Activated CD8-positive, alpha-beta memory T cell treated with anti-CD3 and anti-CD28 coated beads, Interleukin-2, amount 50 U/mL, for 48 hours (primary cell): ENCODE measurements at regions not wholly inside any gene's neighbourhood (a gene's known extent, or its start where the extent isn't known, plus 50 kb on each side); places are given as distances from the start of the nearest gene placed in this dataset.

ENCODE experiments used
- DNase-seq: peaks from one replicate; pipeline ENCODE4 v3.0.0-alpha.2; 2020

GRCh38 chr13:111456452-111457230 lies 136.2 kb downstream of the TEX29 start:
- DNase-seq, result no peak

- no peak for DNase-seq
These were observed 137.6 kb downstream of the TEX29 start for GRCh38 chr13:111458001-111458531.

DNA sequence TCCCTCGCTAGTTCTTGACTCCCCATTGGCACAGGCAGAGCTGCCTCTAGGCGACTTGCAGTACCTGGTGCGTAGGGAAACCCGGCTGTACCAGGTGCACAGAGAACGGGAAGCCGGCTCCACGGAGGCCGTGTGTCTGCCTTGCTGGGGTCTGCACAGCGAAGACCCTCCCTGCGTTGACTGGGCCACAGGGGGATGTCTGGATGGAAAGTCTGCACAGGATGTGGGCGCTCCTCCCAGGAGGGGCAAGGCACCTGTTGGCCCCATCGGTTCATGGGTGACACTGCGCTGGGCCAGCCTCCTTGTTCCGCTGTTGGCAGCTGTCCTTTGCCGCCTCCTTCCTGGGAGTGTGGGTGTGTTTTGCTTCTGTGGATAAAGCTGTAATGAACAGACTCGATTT lies 138.3 kb downstream of the TEX29 start:
- no peak for DNase-seq

DNA sequence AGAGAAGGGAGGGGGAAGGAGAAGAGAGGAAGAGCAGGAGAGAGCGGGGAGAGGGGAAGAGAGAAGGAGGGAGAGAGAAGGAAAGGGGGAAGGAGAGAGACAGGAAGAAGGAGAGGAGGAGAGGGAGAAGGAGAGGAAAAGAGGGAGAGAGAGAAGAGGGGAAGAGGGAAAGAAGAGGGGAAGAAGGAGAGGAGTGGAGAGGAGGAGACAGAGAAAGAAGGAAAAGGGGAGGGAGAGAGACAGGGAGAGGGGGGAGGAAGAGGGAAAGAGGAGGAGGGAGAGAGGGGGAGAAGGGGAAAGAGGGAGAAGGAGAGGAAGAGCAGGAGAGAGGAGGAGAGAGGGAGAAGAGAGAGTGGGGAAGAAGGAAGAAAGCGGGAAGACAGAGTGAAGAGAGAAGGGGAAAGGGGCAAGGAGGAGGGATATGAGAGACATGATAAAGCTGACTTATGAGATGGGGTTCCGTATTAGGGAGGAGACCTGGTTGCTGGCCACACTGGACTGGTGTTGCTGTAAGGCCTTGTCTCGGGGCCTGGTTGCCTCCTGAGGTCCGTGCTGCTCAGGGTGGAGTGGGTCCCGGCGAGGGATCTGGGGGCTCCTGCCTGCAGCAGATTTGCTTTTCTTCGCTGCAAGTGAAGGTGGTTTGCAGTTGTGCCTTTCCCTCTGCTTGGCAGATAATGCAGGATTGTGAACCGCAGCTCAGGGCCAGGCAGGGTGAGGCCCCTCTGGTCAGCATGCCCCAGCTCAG lies 139.5 kb downstream of the TEX29 start:
- no peak for DNase-seq

GRCh38 chr13:111460548-111461444 lies 140.4 kb downstream of the TEX29 start:
- no peak for DNase-seq

DNA sequence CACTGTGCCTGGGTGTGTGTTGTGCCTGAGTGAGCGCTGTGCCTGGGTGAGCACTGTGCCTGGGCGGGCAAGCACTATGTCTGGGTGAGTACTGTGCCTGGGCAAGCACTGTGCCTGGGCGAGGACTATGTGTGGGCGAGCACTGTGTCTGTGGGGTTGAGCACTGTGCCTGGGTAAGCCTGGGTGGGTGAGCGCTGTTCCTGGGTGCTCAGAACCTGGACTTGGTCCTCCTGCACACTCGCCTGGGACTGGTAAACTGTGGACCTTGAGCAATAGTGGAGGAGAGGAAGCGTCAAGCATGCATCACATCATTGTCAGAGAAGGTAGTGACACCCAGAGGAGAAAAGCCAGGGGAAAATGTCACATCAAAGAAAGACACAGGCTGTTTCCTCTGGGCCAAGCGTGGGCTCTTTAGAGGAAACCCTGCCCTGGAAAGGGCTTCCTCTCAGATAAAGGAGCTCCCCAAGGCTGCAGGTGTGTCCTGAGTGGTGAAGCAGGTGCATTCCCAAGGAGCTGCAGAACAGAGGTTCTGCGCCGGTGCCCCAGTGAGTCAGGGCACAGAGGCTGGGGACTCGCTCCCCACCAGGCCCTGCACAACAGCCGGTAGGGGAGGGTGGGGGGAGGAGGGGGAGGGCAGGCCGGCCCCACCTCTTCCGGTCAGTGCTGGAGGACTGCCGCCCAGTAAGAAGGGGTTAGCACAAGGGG lies 141.2 kb downstream of the TEX29 start:
- DNase-seq, result no peak

DNA sequence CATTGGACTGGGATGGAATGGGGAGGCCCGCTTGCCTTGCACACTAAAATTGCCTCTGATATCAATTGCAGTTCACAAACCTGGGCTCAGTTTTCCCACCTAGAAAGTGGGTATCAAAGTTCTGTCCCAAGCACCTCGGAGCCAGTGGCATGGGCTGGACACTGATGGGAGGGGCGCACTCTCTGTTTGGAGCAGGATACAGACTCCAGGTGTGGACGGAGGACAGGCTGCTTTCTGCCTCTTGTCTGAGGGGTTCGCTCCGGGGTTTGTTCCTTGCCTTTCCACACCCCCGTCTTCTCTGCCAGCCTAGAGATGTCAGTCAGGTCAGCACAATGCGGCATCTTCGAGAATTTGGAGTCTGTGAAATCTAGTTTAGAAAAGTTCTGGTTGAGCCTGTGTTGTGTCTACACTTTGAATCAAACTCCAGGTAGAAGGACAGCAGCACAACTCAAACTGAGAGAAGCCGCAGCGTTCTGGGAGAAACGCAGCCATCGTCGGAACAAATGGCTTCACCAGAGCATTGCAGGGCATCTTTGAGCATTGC lies 141.9 kb downstream of the TEX29 start:
- DNase-seq, result no peak

GRCh38 chr13:111462944-111463343 lies 142.5 kb downstream of the TEX29 start:
- no peak for DNase-seq

DNA sequence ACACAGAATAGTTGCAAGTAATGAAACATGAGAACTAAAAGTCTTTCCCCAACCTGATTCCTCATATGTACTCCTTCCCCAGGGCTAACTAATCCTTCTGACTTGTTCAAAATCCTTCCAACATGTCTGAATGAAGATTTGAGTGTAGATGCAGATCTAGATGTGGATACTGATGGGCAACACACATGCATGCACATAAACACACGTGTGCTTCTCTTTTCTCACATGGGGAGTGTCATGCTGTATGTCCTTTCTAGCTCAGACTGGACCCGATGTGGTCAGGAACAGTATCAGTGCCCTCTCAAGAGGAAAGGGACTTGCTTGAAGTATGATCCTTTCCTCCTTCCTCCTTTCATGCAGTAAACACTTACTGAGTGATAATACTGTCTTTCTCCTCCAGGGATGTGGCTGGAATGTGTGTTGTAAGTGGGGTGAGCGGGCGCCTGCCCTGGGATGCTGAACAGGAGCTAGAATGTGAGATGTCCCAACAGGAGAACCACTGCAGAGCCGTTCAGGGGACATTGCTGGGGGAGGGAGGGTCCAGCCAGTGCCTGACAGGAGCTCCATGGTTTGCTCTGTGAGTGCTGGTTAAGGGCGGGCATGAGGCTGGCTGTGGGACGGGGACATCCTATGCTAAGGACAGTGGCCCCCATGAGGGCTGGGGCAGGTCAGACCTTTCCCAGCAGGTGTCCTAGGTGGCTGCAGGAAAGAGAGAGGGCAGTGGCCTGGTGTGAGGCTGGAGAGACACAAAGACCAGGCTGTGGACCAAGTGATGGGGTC lies 146.9 kb downstream of the TEX29 start:
- no peak for DNase-seq

DNA sequence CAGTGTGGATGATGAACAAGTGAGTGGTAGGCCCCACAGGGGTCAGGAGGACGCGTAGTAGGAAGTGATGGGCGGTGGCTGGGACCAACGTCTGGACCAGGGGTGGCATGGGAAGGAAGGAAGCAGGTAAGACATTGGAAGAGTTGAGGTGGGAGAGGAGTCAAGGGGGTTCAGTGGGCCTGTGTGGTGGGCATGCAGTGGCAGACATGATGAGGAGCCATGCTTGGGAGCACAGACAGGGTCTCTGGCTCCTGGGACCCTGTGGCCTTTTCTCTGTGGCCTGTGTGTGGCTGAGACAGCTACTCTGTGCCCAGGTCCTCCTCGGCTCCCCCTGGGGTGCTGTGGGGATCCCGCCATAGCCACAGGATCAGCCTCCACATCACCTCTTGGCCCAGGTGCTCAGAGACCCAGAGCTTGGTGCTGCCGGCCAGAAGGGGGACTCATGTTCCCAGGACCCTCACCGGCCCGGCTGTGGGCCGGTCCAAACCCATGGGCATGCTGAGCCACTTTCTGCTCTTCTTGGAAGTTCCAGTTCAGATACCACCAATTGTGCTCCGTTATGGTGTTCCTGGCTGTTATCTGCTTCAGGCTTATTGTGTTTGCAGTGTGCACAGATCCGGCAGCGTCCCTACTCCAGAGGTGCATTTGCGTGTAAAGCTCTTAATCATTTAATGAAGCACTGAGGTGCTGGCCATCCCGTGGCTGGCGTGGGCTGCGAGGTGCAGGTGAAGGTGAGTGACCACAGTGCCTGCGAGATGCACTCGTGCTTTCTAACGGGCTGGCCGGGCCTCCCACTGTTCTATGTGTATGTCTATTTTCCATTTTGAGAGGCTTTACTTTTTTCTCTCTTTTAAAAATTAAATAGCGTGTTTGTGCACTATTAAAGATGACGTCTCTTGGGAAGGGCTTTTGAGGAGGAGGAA lies 147.9 kb downstream of the TEX29 start:
- DNase-seq, result no peak

GRCh38 chr13:111469450-111469849 lies 149.0 kb downstream of the TEX29 start:
- no peak for DNase-seq

GRCh38 chr13:111469916-111470506 lies 149.6 kb downstream of the TEX29 start:
- no peak for DNase-seq

- no peak for DNase-seq
These were observed 150.5 kb downstream of the TEX29 start for GRCh38 chr13:111470933-111471332.

DNA sequence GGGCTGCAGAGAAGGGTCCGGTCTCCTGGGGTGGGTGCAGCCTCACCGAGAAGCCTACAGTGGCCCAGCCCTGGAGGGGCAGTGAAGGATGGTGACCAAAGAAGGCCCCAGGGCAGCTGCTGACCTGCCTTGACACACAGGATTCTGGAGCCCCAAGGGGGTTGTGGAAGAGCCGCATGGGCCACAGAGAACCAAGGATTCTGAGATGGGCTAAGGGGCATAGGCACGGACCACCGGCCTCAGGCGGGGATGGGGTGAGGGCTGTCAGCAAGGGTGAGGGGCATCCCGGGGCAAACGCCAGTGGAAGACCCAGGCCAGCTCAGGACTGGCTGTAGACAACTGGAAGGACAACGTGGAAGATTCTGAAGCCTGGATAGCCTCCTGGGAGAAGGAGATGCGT lies 151.6 kb downstream of the TEX29 start:
- no peak for DNase-seq

DNA sequence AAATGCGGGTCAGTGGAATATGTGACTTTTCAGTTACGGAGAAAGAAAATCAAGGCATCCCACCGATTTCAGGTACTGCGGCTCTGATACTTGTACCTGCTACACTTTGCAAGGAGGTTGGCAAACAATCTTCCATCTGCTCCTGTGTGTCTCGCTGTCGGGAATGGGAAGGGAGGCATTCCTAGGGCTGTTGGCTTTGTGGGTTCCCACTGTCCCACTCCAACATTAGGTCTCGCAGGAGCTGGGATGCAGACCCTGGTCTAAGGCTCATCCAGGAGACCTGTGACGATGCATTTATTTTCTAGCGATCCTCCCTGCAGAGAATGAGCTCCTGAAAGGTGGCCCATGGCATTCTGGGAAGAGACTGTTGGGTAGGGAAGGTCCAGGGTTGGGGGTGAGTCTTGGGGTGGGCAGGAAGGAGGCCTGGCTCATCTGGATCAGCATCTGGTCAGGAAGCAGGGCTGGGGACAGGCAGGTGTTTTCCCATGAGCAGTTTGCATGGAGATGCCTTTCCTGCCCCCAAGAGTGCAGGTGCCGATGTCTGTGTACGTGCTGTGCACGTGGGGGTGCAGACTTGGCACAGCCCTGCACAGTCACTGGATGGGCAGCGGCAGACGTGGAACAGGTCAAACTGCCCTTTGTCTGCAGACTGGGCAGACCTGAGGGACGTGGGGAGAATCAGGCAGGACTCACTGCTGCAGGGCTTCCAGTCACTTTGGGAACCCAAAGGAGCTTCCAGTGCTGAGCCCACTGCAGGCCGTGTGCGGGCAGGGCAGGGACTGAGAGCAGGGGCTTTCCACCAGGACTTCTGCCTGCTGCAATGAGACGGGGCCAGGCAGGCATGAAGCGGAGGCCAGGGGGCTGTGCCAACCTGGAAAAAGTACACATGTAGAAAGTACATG lies 152.4 kb downstream of the TEX29 start:
- DNase-seq, result no peak

DNA sequence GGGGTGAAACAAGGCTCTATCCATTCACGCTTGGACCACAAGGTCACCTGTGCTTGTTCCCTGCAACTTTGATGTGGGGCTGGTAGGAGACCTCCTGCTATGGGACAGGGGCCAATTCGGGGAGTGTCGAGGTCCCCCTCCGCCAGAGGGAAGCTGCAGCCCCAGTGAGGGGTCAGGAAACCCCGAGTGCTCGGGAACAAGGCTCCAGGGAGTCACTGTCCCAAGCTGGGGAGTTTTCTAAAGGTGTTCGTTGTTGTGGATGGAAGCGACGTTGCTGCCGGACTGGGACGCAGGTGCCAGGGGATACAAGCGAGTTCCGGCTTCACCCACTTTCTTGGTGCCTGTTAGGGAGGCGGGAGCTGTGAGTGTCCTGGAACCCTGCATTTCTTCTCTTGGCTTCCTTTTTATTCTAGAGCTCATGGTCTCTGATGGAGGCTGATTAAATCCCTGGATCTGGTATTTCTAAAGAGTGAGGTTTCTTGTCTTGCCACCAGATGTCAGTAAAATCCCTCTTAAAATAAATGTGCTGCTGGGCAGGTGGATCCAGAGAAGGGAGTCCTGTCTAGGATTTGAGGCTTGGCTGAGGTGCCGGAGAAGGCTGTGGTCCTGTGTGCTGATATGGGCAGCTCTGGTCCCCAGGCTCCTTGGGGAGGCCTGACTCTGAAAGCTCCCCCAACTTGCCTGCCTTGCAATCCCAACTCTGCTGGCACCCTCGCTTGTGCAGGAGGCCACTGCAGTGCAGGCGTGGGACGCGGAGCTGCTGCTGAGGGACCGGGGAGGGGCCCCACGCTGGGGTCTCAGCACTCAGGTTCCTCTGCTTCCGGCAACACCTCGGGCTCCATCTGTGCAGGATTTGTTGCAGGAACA lies 153.9 kb downstream of the TEX29 start:
- no peak for DNase-seq

DNA sequence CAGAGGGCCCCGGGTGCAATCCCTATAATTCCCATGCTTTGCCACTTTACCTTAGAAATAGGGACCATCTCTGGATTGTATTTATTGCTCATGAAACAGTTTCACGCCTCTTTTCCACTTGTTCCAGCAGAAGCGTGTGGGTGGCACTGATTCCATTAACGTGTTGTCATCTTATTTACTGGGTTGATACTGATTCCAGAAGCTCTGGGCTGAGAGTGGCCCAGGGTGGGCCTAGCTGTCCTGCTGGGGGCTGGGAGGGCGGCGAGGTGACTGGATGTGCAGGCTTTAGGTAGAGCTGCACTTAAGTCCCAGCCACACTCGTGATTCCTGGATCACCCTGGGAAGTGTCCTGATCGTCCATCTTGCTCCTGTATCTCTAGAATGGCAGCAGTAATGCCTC lies 155.0 kb downstream of the TEX29 start:
- no peak for DNase-seq

DNA sequence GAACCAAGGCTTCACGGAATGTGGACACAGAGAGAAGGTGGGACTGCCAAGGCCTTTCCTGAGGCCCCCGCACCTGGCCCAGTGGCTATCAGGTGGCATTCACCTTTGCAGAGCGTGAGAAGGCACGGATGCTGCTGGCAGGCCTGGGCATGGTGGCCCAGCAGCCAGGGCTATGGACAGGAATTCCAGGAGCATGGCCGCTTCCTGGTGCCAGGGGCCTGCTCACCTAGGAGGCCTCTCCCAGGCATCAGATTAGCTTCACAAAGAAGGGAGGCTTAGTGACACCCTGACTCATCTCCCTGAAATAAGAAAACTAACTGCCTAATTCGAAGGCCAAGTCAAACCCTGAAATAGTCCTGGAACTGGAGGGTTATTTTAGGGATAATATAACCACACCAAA lies 155.8 kb downstream of the TEX29 start:
- no peak for DNase-seq
